Motor neuron (in vitro differentiated cells): ENCODE measurements at regions not wholly inside any gene's neighbourhood (a gene's known extent, or its start where the extent isn't known, plus 50 kb on each side); places are given as distances from the start of the nearest gene placed in this dataset.

ENCODE experiments used
- ATAC-seq, 8 experiments: fragments of 200-7000 bp; cut with Tn5 transposase; replicated peaks in 6 of 8; 2 replicates each; pipeline ENCODE4 v1.8.0; 2021; ENCODE audit warnings: mild to moderate bottlenecking in 8 of 8, moderate library complexity in 8 of 8
- H3K27ac ChIP-seq, 2 donors: fragments of 250-450 bp; sonication (Bioruptor Pico); 2 replicates each; pipeline ENCODE4 v1.9.0; 2021; ENCODE audit warnings: antibody characterized with exemption in 2 of 2, mild to moderate bottlenecking in 2 of 2, moderate library complexity in 1 of 2
- H3K4me1 ChIP-seq, 2 donors: fragments of 250-450 bp; sonication (Bioruptor Pico); replicated peaks in 1 of 2; 2 replicates each; pipeline ENCODE4 v1.6.1; 2021; ENCODE audit warnings: antibody characterized with exemption in 2 of 2, mild to moderate bottlenecking in 2 of 2, moderate library complexity in 1 of 2
- H3K4me3 ChIP-seq, 5 donors: fragments of 250-450 bp; sonication (Bioruptor Pico); 2 replicates each; pipeline ENCODE4 v1.9.0; 2021; ENCODE audit warnings: antibody characterized with exemption in 5 of 5, mild to moderate bottlenecking in 5 of 5, moderate library complexity in 4 of 5
- WGBS, 10 experiments: fragments of 450-650 bp; shearing (Covaris generic); methylation state at CpG; one replicate each; pipeline ENCODE4 v1.0.0; 2022; 5-methylcytosine and 5-hydroxymethylcytosine counted together
- in situ Hi-C, 9 experiments: fragments of 400-800 bp; cut with MboI; loops; one replicate each; pipeline ENCODE4 v1.15.0; 2021; ENCODE audit warnings: low sequenced_read_pairs in 9 of 9, low pct_unique_long_range_greater_than_20kb in 2 of 9; ENCODE audit not compliant: unreplicated experiment in 9 of 9

GRCh38 chr3:55309336-55309735 is 177.8 kb downstream of the WNT5A start:
- in situ Hi-C loops, result no loop called here

GRCh38 chr3:55307622-55308021 is 179.5 kb downstream of the WNT5A start:
- no peak for ATAC-seq
- H3K4me1 ChIP-seq, result peaks cover 0 to 10% of the 10 kb centered on the region in 2 donors
- no peak overlapping the region for H3K27ac ChIP-seq
- no peak overlapping the region for H3K4me3 ChIP-seq
- in situ Hi-C loops, result no loop called here
- 50 to 100% (median 76%) methylated on average over 1 to 2 of the region's 2 CpGs; no CpG with 5 or more reads in 2 of the 10 experiments for WGBS, 10 experiments

More at GRCh38 chr3:55309336-55309735, 177.8 kb downstream of the WNT5A start:
- no peak overlapping the region for H3K27ac ChIP-seq
- no peak overlapping the region for H3K4me3 ChIP-seq
- 0 to 86% (median 60%) methylated on average over 1 to 3 of the region's 3 CpGs; no CpG with 5 or more reads in 2 of the 10 experiments for WGBS, 10 experiments
- no peak for ATAC-seq
- peaks cover 0 to 10% of the 10 kb centered on the region in 2 donors for H3K4me1 ChIP-seq

- ATAC-seq, result peak in 3 of 8 experiments; percentile 14 to 72 (median 67)
- in situ Hi-C loops, result no loop called here
- Histone ChIP-seq H3K4me3 (no peak overlapping the region), H3K4me1 (peaks cover 0 to 10% of the 10 kb centered on the region in 2 donors), H3K27ac (no peak overlapping the region)
- 0 to 100% (median 60%) methylated on average over 1 to 5 of the region's 5 CpGs; no CpG with 5 or more reads in 1 of the 10 experiments for WGBS, 10 experiments
Measured at GRCh38 chr3:55305696-55306485, 181.2 kb downstream of the WNT5A start.

- in situ Hi-C loops, result no loop called here
- no peak for ATAC-seq
- H3K27ac ChIP-seq, result no peak overlapping the region
- H3K4me3 ChIP-seq, result no peak overlapping the region
- H3K4me1 ChIP-seq, result peaks cover 0 to 9% of the 10 kb centered on the region in 2 donors
Measured at GRCh38 chr3:55300701-55301100, 186.4 kb downstream of the WNT5A start.

- in situ Hi-C loops, result no loop called here
- Histone ChIP-seq H3K4me1 (no peaks in the 10 kb centered on the region), H3K4me3 (no peak overlapping the region), H3K27ac (no peak overlapping the region)
- no peak for ATAC-seq
- WGBS, 10 experiments, result 58 to 100% (median 78%) methylated on average over 1 to 4 of the region's 5 CpGs; no CpG with 5 or more reads in 2 of the 10 experiments
Measured at GRCh38 chr3:55297706-55298105, 189.4 kb downstream of the WNT5A start.

- H3K4me1 ChIP-seq, result no peaks in the 10 kb centered on the region
- in situ Hi-C loops, result no loop called here
- no peak overlapping the region for H3K4me3 ChIP-seq
- no peak overlapping the region for H3K27ac ChIP-seq
- WGBS, 10 experiments, result 45 to 100% (median 94%) methylated on average over 1 to 2 of the region's 2 CpGs; no CpG with 5 or more reads in 2 of the 10 experiments
- no peak for ATAC-seq
Measured at GRCh38 chr3:55297245-55297644, 189.9 kb downstream of the WNT5A start.

- peak in 2 of 8 experiments; percentile 16 to 65 for ATAC-seq
- H3K4me3 ChIP-seq, result no peak overlapping the region
- H3K27ac ChIP-seq, result no peak overlapping the region
- in situ Hi-C loops, result no loop called here
- H3K4me1 ChIP-seq, result no peaks in the 10 kb centered on the region
- 40 to 100% (median 83%) methylated on average over 1 of the region's 1 CpG; no CpG with 5 or more reads in 6 of the 10 experiments for WGBS, 10 experiments
Measured at GRCh38 chr3:55296791-55297190, 190.3 kb downstream of the WNT5A start.

GRCh38 chr3:55296030-55296429 is 191.1 kb downstream of the WNT5A start:
- Histone ChIP-seq H3K27ac (no peak overlapping the region), H3K4me1 (no peaks in the 10 kb centered on the region), H3K4me3 (no peak overlapping the region)
- ATAC-seq, result peak in 2 of 8 experiments; percentile 42 to 47
- WGBS, 10 experiments, result 80 to 100% (median 100%) methylated on average over 1 to 2 of the region's 2 CpGs; no CpG with 5 or more reads in 2 of the 10 experiments
- in situ Hi-C loops, result no loop called here

- 33 to 100% (median 91%) methylated on average over 1 to 2 of the region's 2 CpGs; no CpG with 5 or more reads in 6 of the 10 experiments for WGBS, 10 experiments
- H3K4me1 ChIP-seq, result no peaks in the 10 kb centered on the region
- no peak for ATAC-seq
- H3K4me3 ChIP-seq, result no peak overlapping the region
- H3K27ac ChIP-seq, result no peak overlapping the region
- in situ Hi-C loops, result no loop called here
Measured at GRCh38 chr3:55294557-55294956, 192.5 kb downstream of the WNT5A start.

- in situ Hi-C loops, result no loop called here
- 44 to 85% (median 60%) methylated on average over 4 to 9 of the region's 9 CpGs; no CpG with 5 or more reads in 3 of the 10 experiments for WGBS, 10 experiments
- H3K27ac ChIP-seq, result no peak overlapping the region
- no peak for ATAC-seq
- no peak overlapping the region for H3K4me3 ChIP-seq
- peaks cover 0 to 6% of the 10 kb centered on the region in 2 donors for H3K4me1 ChIP-seq
Measured at GRCh38 chr3:55292360-55292759, 194.7 kb downstream of the WNT5A start.

GRCh38 chr3:55288657-55289056 is 198.4 kb downstream of the WNT5A start:
- in situ Hi-C loops, result no loop called here
- no peak overlapping the region for H3K27ac ChIP-seq
- ATAC-seq, result peak in 3 of 8 experiments; percentile 42 to 87 (median 45)
- H3K4me3 ChIP-seq, result no peak overlapping the region
- H3K4me1 ChIP-seq, result peaks cover 0 to 6% of the 10 kb centered on the region in 2 donors

- 0 to 71% (median 21%) methylated on average over 1 of the region's 1 CpG; no CpG with 5 or more reads in 4 of the 10 experiments for WGBS, 10 experiments
- H3K27ac ChIP-seq, result no peak overlapping the region
- peak in 1 of 8 experiments; percentile 51 for ATAC-seq
- peaks cover 0 to 6% of the 10 kb centered on the region in 2 donors for H3K4me1 ChIP-seq
- in situ Hi-C loops, result no loop called here
- no peak overlapping the region for H3K4me3 ChIP-seq
Measured at GRCh38 chr3:55286693-55287092, 200.4 kb downstream of the WNT5A start.

- peaks cover 0 to 6% of the 10 kb centered on the region in 2 donors for H3K4me1 ChIP-seq
- no peak overlapping the region for H3K27ac ChIP-seq
- WGBS, 10 experiments, result 0 to 94% (median 64%) methylated on average over 1 to 2 of the region's 2 CpGs
- ATAC-seq, result no peak
- in situ Hi-C loops, result no loop called here
- no peak overlapping the region for H3K4me3 ChIP-seq
Measured at GRCh38 chr3:55285156-55285555, 201.9 kb downstream of the WNT5A start.
